GM23338 (cell line): ENCODE measurements at regions not wholly inside any gene's neighbourhood (a gene's known extent, or its start where the extent isn't known, plus 50 kb on each side); places are given as distances from the start of the nearest gene placed in this dataset.

Source experiments
- ATAC-seq: fragments of 200-7000 bp; cut with Tn5 transposase; 3 replicates; pipeline ENCODE4 v1.9.1; 2020
- DNase-seq: peaks from one replicate; pipeline ENCODE4 v3.0.0-alpha.2; 2015; ENCODE audit warnings: low spot score
- H2AFZ ChIP-seq: fragments of 200-600 bp; sonication (generic); 2 replicates; pipeline ENCODE4 v1.8.0; 2016; ENCODE audit warnings: antibody characterized with exemption, mild to moderate bottlenecking, moderate library complexity
- H3F3A ChIP-seq: fragments of 200-600 bp; sonication (generic); replicated peaks from 2 replicates; pipeline ENCODE4 v1.8.0; 2017; ENCODE audit warnings: antibody characterized with exemption, mixed run types, low read depth
- H3K27ac ChIP-seq: fragments of 200-600 bp; sonication (generic); 2 replicates; pipeline ENCODE4 v1.6.1; 2016; ENCODE audit warnings: low read depth
- H3K27me3 ChIP-seq: fragments of 200-600 bp; sonication (generic); 2 replicates; pipeline ENCODE4 v1.8.0; 2016; ENCODE audit warnings: mild to moderate bottlenecking, mixed run types, moderate library complexity; ENCODE audit not compliant: insufficient read depth
- H3K36me3 ChIP-seq: fragments of 200-600 bp; sonication (generic); 2 replicates; pipeline ENCODE4 v1.8.0; 2016; ENCODE audit warnings: mild to moderate bottlenecking; ENCODE audit not compliant: insufficient read depth
- H3K4me1 ChIP-seq: fragments of 200-600 bp; sonication (generic); 2 replicates; pipeline ENCODE4 v1.8.0; 2016; ENCODE audit warnings: mild to moderate bottlenecking, moderate library complexity; ENCODE audit not compliant: insufficient read depth
- H3K4me2 ChIP-seq: fragments of 200-600 bp; sonication (generic); 2 replicates; pipeline ENCODE4 v1.7.1; 2017; ENCODE audit warnings: mixed run types
- H3K4me3 ChIP-seq: fragments of 200-600 bp; sonication (generic); 2 replicates; pipeline ENCODE4 v1.6.1; 2016; ENCODE audit warnings: mixed run types
- H3K79me2 ChIP-seq: fragments of 200-600 bp; sonication (generic); replicated peaks from 2 replicates; pipeline ENCODE4 v1.8.0; 2017; ENCODE audit warnings: mild to moderate bottlenecking; ENCODE audit not compliant: insufficient read depth
- H3K9me2 ChIP-seq: fragments of 200-600 bp; sonication (generic); 2 replicates; pipeline ENCODE4 v1.8.0; 2017; ENCODE audit not compliant: insufficient read depth
- H4K20me1 ChIP-seq: fragments of 200-600 bp; sonication (generic); replicated peaks from 2 replicates; pipeline ENCODE4 v1.8.0; 2017; ENCODE audit warnings: mild to moderate bottlenecking; ENCODE audit not compliant: insufficient read depth
- H3K27ac Mint-ChIP-seq: 2 replicates; pipeline ENCODE4 v1.8.0; 2020; ENCODE audit warnings: inconsistent platforms, mild to moderate bottlenecking, moderate library complexity, mixed read lengths
- H3K27me3 Mint-ChIP-seq: 3 replicates; pipeline ENCODE4 v1.8.0; 2022; ENCODE audit warnings: low read depth, mild to moderate bottlenecking, moderate library complexity, mixed read lengths, inconsistent platforms; ENCODE audit not compliant: insufficient read depth, poor library complexity
- H3K36me3 Mint-ChIP-seq: 3 replicates; pipeline ENCODE4 v1.8.0; 2021; ENCODE audit warnings: low read depth, mild to moderate bottlenecking, inconsistent platforms, moderate library complexity, mixed read lengths
- H3K4me1 Mint-ChIP-seq: 3 replicates; pipeline ENCODE4 v1.8.0; 2020; ENCODE audit warnings: mild to moderate bottlenecking, inconsistent platforms, mixed read lengths
- H3K4me3 Mint-ChIP-seq: 3 replicates; pipeline ENCODE4 v1.8.0; 2021; ENCODE audit warnings: moderate library complexity, mild to moderate bottlenecking, inconsistent platforms, mixed read lengths
- H3K9me3 Mint-ChIP-seq: 3 replicates; pipeline ENCODE4 v1.8.0; 2020; ENCODE audit warnings: moderate library complexity, mild to moderate bottlenecking, inconsistent platforms, mixed read lengths
- CREB1 ChIP-seq: fragments of 250-450 bp; sonication (Bioruptor Pico); IDR thresholded peaks from 2 replicates; pipeline ENCODE4 v1.5.0; 2020; ENCODE audit warnings: low read depth, mild to moderate bottlenecking, moderate library complexity
- CTCF ChIP-seq, 2 experiments: fragments of 200-600 bp in 1 of 2; sonication (generic) in 1 of 2; conservative IDR thresholded peaks; 2 replicates each; pipeline versions ENCODE4 v1.5.1 to v1.6.1; 2016 to 2017; ENCODE audit warnings: antibody characterized with exemption in 2 of 2, low read depth in 2 of 2, mild to moderate bottlenecking in 2 of 2, moderate library complexity in 1 of 2
- EZH2 ChIP-seq: fragments of 200-600 bp; sonication (generic); IDR thresholded peaks from one replicate; pipeline ENCODE4 v1.8.0; 2017; ENCODE audit warnings: antibody characterized with exemption, mild to moderate bottlenecking, low read depth; ENCODE audit not compliant: unreplicated experiment
- EZH2phosphoT487 ChIP-seq: fragments of 200-600 bp; sonication (generic); IDR thresholded peaks from one replicate; pipeline ENCODE4 v1.8.1; 2018; ENCODE audit warnings: antibody characterized with exemption; ENCODE audit not compliant: unreplicated experiment
- JUNB ChIP-seq: IDR thresholded peaks from one replicate; pipeline ENCODE4 v1.6.1; 2016; ENCODE audit warnings: antibody characterized with exemption; ENCODE audit not compliant: unreplicated experiment
- NANOG ChIP-seq: IDR thresholded peaks from 2 replicates; pipeline ENCODE4 v1.6.1; 2016; ENCODE audit warnings: antibody characterized with exemption, borderline replicate concordance
- POLR2AphosphoS5 ChIP-seq: IDR thresholded peaks from 2 replicates; pipeline ENCODE4 v1.6.1; 2016; ENCODE audit warnings: antibody characterized with exemption, low read depth
- STAT1 ChIP-seq: IDR thresholded peaks from one replicate; pipeline ENCODE4 v1.6.1; 2016; ENCODE audit warnings: antibody characterized with exemption; ENCODE audit not compliant: unreplicated experiment
- ZNF114 ChIP-seq: fragments of 250-450 bp; sonication (Bioruptor Pico); IDR thresholded peaks from 2 replicates; pipeline ENCODE4 v1.5.0; 2020; ENCODE audit warnings: mild to moderate bottlenecking, moderate library complexity
- ZNF331 ChIP-seq: fragments of 250-450 bp; sonication (Bioruptor Pico); IDR thresholded peaks from 2 replicates; pipeline ENCODE4 v1.5.0; 2020; ENCODE audit warnings: low read depth, mild to moderate bottlenecking, moderate library complexity
- ZNF462 ChIP-seq: fragments of 250-450 bp; sonication (Bioruptor Pico); IDR thresholded peaks from 2 replicates; pipeline ENCODE4 v1.5.0; 2020; ENCODE audit warnings: mild to moderate bottlenecking, moderate library complexity
- TF ChIP-seq, protein P1 (sequence below): IDR thresholded peaks from 2 replicates; pipeline ENCODE4 v1.6.1; 2016; ENCODE audit warnings: antibody characterized with exemption
- TF ChIP-seq, protein P2 (sequence below): IDR thresholded peaks from one replicate; pipeline ENCODE4 v1.6.1; 2018; ENCODE audit warnings: antibody characterized with exemption; ENCODE audit not compliant: unreplicated experiment

GRCh38 chr5:91245074-91245452 lies 138.1 kb downstream of the ARRDC3 start:
- ATAC-seq, result no peak
- peaks cover 9% of the 10 kb centered on the region for H3K9me3 Mint-ChIP-seq

More at GRCh38 chr5:91245074-91245452, 138.1 kb downstream of the ARRDC3 start:
- no peak overlapping the region for H3K27ac Mint-ChIP-seq
- 0 out of 2 replicates have a peak overlapping the region, but pooled peaks have one; percentile 11 for H2AFZ ChIP-seq
- H3K27ac ChIP-seq, result no peak overlapping the region
- no peaks in the 10 kb centered on the region for H3K27me3 ChIP-seq
- H3K4me1 Mint-ChIP-seq, result no peaks in the 10 kb centered on the region
- H3K4me3 ChIP-seq, result no peak overlapping the region
- no peak overlapping the region for H3K4me2 ChIP-seq
- H3F3A ChIP-seq, result no peaks in the 10 kb centered on the region
- TF ChIP-seq ZNF114 (CRISPR knock-in tag) (no peak), STAT1 (no peak), CTCF (conservative IDR thresholded peaks at IDR 0.05; ENCODE audit: low read depth in 2 of 2) (no peak), EZH2phosphoT487 (no peak), ZNF462 (CRISPR knock-in tag) (no peak), CREB1 (no peak), NANOG (no peak), EZH2 (no peak), ZNF331 (CRISPR knock-in tag) (no peak), JUNB (no peak), POLR2AphosphoS5 (no peak)
- TF ChIP-seq, protein P1, sequence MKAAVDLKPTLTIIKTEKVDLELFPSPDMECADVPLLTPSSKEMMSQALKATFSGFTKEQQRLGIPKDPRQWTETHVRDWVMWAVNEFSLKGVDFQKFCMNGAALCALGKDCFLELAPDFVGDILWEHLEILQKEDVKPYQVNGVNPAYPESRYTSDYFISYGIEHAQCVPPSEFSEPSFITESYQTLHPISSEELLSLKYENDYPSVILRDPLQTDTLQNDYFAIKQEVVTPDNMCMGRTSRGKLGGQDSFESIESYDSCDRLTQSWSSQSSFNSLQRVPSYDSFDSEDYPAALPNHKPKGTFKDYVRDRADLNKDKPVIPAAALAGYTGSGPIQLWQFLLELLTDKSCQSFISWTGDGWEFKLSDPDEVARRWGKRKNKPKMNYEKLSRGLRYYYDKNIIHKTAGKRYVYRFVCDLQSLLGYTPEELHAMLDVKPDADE, result no peak
- TF ChIP-seq, protein P2, sequence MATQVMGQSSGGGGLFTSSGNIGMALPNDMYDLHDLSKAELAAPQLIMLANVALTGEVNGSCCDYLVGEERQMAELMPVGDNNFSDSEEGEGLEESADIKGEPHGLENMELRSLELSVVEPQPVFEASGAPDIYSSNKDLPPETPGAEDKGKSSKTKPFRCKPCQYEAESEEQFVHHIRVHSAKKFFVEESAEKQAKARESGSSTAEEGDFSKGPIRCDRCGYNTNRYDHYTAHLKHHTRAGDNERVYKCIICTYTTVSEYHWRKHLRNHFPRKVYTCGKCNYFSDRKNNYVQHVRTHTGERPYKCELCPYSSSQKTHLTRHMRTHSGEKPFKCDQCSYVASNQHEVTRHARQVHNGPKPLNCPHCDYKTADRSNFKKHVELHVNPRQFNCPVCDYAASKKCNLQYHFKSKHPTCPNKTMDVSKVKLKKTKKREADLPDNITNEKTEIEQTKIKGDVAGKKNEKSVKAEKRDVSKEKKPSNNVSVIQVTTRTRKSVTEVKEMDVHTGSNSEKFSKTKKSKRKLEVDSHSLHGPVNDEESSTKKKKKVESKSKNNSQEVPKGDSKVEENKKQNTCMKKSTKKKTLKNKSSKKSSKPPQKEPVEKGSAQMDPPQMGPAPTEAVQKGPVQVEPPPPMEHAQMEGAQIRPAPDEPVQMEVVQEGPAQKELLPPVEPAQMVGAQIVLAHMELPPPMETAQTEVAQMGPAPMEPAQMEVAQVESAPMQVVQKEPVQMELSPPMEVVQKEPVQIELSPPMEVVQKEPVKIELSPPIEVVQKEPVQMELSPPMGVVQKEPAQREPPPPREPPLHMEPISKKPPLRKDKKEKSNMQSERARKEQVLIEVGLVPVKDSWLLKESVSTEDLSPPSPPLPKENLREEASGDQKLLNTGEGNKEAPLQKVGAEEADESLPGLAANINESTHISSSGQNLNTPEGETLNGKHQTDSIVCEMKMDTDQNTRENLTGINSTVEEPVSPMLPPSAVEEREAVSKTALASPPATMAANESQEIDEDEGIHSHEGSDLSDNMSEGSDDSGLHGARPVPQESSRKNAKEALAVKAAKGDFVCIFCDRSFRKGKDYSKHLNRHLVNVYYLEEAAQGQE, result no peak
- no peaks in the 10 kb centered on the region for H3K4me1 ChIP-seq
- no peak for DNase-seq
- no peaks in the 10 kb centered on the region; the same call in 1 of the 2 replicates for H3K36me3 ChIP-seq
- H3K27me3 Mint-ChIP-seq, result no peaks in the 10 kb centered on the region
- H3K4me3 Mint-ChIP-seq, result no peak overlapping the region
- H3K79me2 ChIP-seq, result no peaks in the 10 kb centered on the region
- H4K20me1 ChIP-seq, result no peaks in the 10 kb centered on the region
- peaks cover 4% of the 10 kb centered on the region; the same call in 1 of the 3 replicates for H3K36me3 Mint-ChIP-seq
- no peaks in the 10 kb centered on the region for H3K9me2 ChIP-seq
